Kidney epithelial cell (primary cell): ENCODE measurements at regions not wholly inside any gene's neighbourhood (a gene's known extent, or its start where the extent isn't known, plus 50 kb on each side); places are given as distances from the start of the nearest gene placed in this dataset.

Experiments
- DNase-seq: peaks from one replicate; pipeline ENCODE4 v3.0.0-alpha.2; 2010; ENCODE audit warnings: low read depth
- H3K27me3 ChIP-seq: 2 replicates; pipeline ENCODE4 v1.6.0; 2011; ENCODE audit warnings: low read length; ENCODE audit not compliant: control insufficient read depth, insufficient read depth
- H3K36me3 ChIP-seq: 2 replicates; pipeline ENCODE4 v1.5.1; 2011; ENCODE audit warnings: low read length; ENCODE audit not compliant: control insufficient read depth, insufficient read depth
- H3K4me3 ChIP-seq: 2 replicates; pipeline ENCODE4 v1.5.1; 2011; ENCODE audit warnings: low read depth, mild to moderate bottlenecking, control low read depth, low read length
- TF ChIP-seq, protein P1 (sequence below): IDR thresholded peaks from 2 replicates; pipeline ENCODE4 v1.5.1; 2011; ENCODE audit warnings: mild to moderate bottlenecking, moderate library complexity, low read length, control low read depth, inconsistent platforms; ENCODE audit not compliant: insufficient read depth, poor library complexity, severe bottlenecking

DNA sequence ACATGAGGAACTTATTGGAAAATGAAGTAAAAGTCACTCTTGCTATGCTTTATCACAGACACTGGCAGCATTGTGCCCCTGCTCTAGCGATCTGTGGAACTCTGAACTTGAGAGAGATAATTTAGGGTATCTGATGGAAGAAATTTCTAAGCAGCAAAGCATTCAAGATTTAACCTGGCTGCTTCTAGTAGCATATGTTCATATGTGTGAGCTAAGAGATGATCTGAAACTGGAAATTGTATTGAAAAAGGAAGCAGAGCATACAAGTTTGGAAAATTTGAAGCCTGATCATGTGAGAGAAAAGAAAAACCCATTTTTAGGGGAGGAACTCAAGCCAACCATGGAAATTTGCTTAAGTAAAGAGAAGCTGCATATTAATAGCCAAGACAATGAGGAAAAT is 657.7 kb downstream of the TRAM1L1 start:
- no peaks in the 10 kb centered on the region for H3K36me3 ChIP-seq
- no peaks in the 10 kb centered on the region for H3K27me3 ChIP-seq
- DNase-seq: no peak
- no peak overlapping the region for H3K4me3 ChIP-seq
- TF ChIP-seq, protein P1, sequence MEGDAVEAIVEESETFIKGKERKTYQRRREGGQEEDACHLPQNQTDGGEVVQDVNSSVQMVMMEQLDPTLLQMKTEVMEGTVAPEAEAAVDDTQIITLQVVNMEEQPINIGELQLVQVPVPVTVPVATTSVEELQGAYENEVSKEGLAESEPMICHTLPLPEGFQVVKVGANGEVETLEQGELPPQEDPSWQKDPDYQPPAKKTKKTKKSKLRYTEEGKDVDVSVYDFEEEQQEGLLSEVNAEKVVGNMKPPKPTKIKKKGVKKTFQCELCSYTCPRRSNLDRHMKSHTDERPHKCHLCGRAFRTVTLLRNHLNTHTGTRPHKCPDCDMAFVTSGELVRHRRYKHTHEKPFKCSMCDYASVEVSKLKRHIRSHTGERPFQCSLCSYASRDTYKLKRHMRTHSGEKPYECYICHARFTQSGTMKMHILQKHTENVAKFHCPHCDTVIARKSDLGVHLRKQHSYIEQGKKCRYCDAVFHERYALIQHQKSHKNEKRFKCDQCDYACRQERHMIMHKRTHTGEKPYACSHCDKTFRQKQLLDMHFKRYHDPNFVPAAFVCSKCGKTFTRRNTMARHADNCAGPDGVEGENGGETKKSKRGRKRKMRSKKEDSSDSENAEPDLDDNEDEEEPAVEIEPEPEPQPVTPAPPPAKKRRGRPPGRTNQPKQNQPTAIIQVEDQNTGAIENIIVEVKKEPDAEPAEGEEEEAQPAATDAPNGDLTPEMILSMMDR: no peak

DNA sequence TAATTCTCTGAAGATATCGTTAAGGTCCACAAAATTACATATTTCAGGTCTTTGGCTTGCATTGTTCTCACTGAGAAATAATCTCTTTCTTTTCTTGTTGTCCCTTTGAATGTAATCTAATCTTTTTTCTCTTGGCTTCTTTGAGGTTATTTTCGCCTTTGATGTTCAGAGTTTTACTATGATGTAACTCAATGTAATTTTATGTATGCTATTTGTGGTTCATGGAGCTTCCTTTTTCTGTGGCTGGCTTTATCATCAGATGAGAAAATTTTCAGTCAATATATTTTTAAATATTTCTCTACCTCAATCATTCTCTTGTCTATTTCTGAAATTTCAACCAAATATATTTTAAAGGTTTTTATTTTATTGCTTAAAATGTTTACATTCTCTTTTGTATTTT is 672.2 kb downstream of the TRAM1L1 start:
- Histone ChIP-seq H3K27me3 (no peaks in the 10 kb centered on the region), H3K36me3 (no peaks in the 10 kb centered on the region), H3K4me3 (no peak overlapping the region)
- TF ChIP-seq, protein P1: no peak
- DNase-seq: no peak

DNA sequence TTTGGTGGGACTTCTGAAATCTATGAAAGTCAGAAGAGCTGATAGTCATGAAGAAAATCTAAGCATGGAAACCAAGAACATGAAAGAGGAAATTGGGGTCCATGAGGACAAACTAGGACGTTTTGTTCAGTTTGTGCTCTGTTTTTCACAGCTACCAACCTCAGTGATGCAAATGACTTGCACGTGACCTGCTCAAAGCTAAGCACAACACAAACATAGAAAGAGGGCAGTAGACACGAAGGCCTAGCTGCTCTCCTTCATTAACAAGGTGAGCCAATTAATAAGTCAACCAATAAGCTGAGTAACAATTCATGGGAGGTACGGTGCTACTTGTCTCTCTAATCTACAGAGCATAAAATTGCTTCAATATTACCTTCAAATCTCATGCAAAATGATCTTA is 684.1 kb downstream of the TRAM1L1 start:
- Histone ChIP-seq H3K27me3 (no peaks in the 10 kb centered on the region), H3K36me3 (no peaks in the 10 kb centered on the region), H3K4me3 (no peak overlapping the region)
- TF ChIP-seq, protein P1: no peak
- DNase-seq: no peak

DNA sequence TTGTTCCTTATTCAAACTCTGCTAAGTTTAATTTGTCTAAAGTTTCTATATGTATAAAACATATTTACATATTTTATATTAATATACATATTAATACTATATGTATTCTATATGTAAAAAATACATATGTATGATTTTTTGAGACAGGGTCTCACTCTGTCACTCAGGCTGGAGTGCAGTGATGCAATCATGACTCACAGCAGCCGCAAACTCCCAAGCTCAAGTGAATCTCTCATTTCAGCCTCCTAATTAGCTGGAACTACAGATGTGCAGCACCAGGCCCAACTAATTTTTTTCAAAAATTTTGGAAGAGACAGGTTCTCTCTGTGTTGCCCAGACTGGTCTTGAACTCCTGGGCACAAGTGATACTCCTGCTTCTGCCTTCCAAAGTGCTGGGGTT is 684.9 kb downstream of the TRAM1L1 start:
- no peak overlapping the region for H3K4me3 ChIP-seq
- no peaks in the 10 kb centered on the region for H3K36me3 ChIP-seq
- TF ChIP-seq, protein P1: no peak
- no peaks in the 10 kb centered on the region for H3K27me3 ChIP-seq
- DNase-seq: peak; percentile 12

DNA sequence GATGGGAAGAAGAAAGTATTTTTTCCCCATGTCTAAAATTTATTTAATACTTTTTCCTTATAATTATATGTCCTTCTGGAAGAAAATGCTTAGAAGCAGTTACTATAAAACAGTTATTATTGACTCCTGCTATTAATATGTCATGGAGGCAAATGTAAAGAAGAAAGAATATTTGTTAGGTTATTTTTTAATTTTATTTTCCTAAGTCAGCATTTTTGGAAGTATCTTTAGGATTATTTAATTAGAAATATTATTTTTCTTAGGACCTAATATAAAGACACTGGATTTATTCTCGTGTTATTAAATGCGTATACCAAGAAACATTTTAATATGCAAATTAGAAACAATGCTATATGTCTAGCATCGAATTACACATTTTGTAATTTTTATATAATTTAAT is 687.7 kb downstream of the TRAM1L1 start:
- no peak overlapping the region for H3K4me3 ChIP-seq
- no peaks in the 10 kb centered on the region for H3K27me3 ChIP-seq
- TF ChIP-seq, protein P1: no peak
- H3K36me3 ChIP-seq: no peaks in the 10 kb centered on the region
- DNase-seq: no peak

DNA sequence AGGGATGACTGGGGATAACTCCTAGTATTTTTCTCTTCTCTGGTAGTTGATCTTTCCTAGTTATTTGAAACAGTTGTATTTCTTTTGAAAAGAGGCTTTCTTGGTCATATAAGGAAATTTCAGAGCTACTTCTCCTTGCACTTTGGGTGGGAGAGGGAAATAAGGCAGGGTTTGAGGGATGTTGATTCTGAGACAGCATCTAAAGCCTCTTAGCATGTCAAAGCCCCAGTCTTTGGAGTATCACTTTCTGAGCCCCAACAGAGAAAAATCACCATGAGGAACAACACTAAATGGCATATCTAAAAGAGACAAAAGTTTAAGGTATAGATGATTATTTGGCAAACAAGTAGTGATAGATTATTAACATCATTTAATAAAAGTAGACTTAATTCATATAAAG is 688.1 kb downstream of the TRAM1L1 start:
- H3K36me3 ChIP-seq: no peaks in the 10 kb centered on the region
- H3K4me3 ChIP-seq: no peak overlapping the region
- TF ChIP-seq, protein P1: no peak
- no peak for DNase-seq
- H3K27me3 ChIP-seq: no peaks in the 10 kb centered on the region
